GM23248 (cell line): ENCODE measurements at regions not wholly inside any gene's neighbourhood (a gene's known extent, or its start where the extent isn't known, plus 50 kb on each side); places are given as distances from the start of the nearest gene placed in this dataset.

ENCODE experiments used
- EZH2 ChIP-seq: fragments of 200-600 bp; sonication (generic); IDR thresholded peaks from 2 replicates; pipeline ENCODE4 v1.6.1; 2018; ENCODE audit warnings: antibody characterized with exemption, mild to moderate bottlenecking; ENCODE audit not compliant: insufficient read depth, poor library complexity, severe bottlenecking
- EZH2phosphoT487 ChIP-seq: fragments of 200-600 bp; sonication (generic); IDR thresholded peaks from 2 replicates; pipeline ENCODE4 v1.6.1; 2018; ENCODE audit warnings: antibody characterized with exemption, moderate library complexity, mild to moderate bottlenecking, low read depth; ENCODE audit not compliant: insufficient read depth

DNA sequence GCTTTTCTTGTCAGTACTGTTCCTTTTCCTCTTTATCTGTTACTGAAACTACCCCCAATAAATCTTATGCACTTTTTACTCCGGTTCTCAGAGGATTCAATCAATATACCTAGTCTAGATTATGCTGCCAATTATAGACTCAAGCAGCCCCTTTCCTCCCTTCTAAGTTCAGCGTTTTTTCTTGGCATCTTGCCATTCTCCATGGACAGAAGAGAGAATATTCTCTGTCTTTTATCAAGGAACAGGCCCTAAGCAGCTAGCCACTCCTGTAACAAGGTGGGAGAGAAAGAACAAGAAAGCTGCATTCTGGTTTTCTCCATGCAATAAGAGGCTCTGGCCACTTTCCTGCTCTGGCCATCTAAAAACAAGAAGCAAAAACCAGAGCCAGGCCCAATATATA is 263.0 kb upstream of the ALG10 start:
- TF ChIP-seq EZH2, result no peak
- no peak for TF ChIP-seq EZH2phosphoT487
